A673 (cell line): ENCODE measurements at regions not wholly inside any gene's neighbourhood (a gene's known extent, or its start where the extent isn't known, plus 50 kb on each side); places are given as distances from the start of the nearest gene placed in this dataset.

ENCODE experiments used
- BruUV-seq: library from RNA; stranded (reverse); fragments of 400-500 nt; replicated peaks from 2 replicates; lab custom pipeline; 2021; lab: Mats Ljungman, UMichigan
- CTCF ChIA-PET: fragments of 300-600 bp; sonication (Branson Sonifier 250); formaldehyde crosslinking; loops from one replicate; lab custom pipeline; 2022; ENCODE audit warnings: antibody characterized with exemption; lab: Charles Lee
- POLR2A ChIA-PET: fragments of 300-600 bp; sonication (Branson Sonifier 250); formaldehyde crosslinking; loops from one replicate; lab custom pipeline; 2022; ENCODE audit warnings: antibody characterized with exemption; ENCODE audit not compliant: low non-redundant PET; lab: Charles Lee
- DNase-seq: peaks from one replicate; pipeline ENCODE4 v3.0.0-alpha.2; 2015; ENCODE audit warnings: low spot score
- H3K27ac ChIP-seq: fragments of 200-600 bp; sonication (generic); 2 replicates; pipeline ENCODE4 v1.5.1; 2016; ENCODE audit warnings: mixed run types, low read depth, mild to moderate bottlenecking, mixed read lengths, antibody characterized with exemption, low read length; ENCODE audit not compliant: poor library complexity, severe bottlenecking
- H3K27me3 ChIP-seq: fragments of 200-600 bp; sonication (generic); replicated peaks from 2 replicates; pipeline ENCODE4 v1.6.1; 2017; ENCODE audit warnings: mixed run types, low read depth, mild to moderate bottlenecking, mixed read lengths, antibody characterized with exemption, low read length; ENCODE audit not compliant: insufficient read depth, poor library complexity
- H3K36me3 ChIP-seq: fragments of 200-600 bp; sonication (generic); 2 replicates; pipeline ENCODE4 v1.6.1; 2016; ENCODE audit warnings: mixed run types, mild to moderate bottlenecking, mixed read lengths, antibody characterized with exemption, low read length; ENCODE audit not compliant: insufficient read depth, poor library complexity, severe bottlenecking
- H3K4me1 ChIP-seq: fragments of 200-600 bp; sonication (generic); 2 replicates; pipeline ENCODE4 v1.6.1; 2017; ENCODE audit warnings: mixed run types, mild to moderate bottlenecking, mixed read lengths, antibody characterized with exemption, low read length; ENCODE audit not compliant: insufficient read depth, poor library complexity, severe bottlenecking
- H3K4me3 ChIP-seq: fragments of 200-600 bp; sonication (generic); 2 replicates; pipeline ENCODE4 v1.5.1; 2016; ENCODE audit warnings: low read depth, mixed run types, mild to moderate bottlenecking, mixed read lengths, low read length; ENCODE audit not compliant: poor library complexity, severe bottlenecking
- H3K9me3 ChIP-seq: fragments of 200-600 bp; sonication (generic); 2 replicates; pipeline ENCODE4 v1.6.1; 2016; ENCODE audit warnings: mixed run types, low read depth, mild to moderate bottlenecking, mixed read lengths, antibody characterized with exemption, low read length; ENCODE audit not compliant: poor library complexity, severe bottlenecking
- CTCF ChIP-seq: fragments of 300-800, 200-600 bp; sonication (generic); conservative IDR thresholded peaks from 2 replicates; pipeline ENCODE4 v1.5.1; 2017; ENCODE audit warnings: low read depth, mild to moderate bottlenecking, antibody characterized with exemption, low read length, moderate library complexity, mixed read lengths
- EZH2 ChIP-seq: fragments of 200-600 bp; sonication (generic); IDR thresholded peaks from 2 replicates; pipeline ENCODE4 v1.6.1; 2017; ENCODE audit warnings: borderline replicate concordance, low read depth, mild to moderate bottlenecking, mixed read lengths, antibody characterized with exemption, low read length; ENCODE audit not compliant: poor library complexity, severe bottlenecking
- intact Hi-C: fragments of 100-400 bp; cut with micrococcal nuclease; formaldehyde crosslinking; loops from one replicate; pipeline ENCODE4 v1.10.0; 2022; ENCODE audit not compliant: unreplicated experiment

- ChIA-PET POLR2A (no interaction called here), CTCF (no interaction called here)
- Histone ChIP-seq H3K36me3 (no peaks in the 10 kb centered on the region), H3K4me3 (no peak overlapping the region), H3K4me1 (no peaks in the 10 kb centered on the region), H3K9me3 (no peaks in the 10 kb centered on the region), H3K27ac (no peak overlapping the region), H3K27me3 (peaks cover 8% of the 10 kb centered on the region)
- no TSS peak for BruUV-seq
- TF ChIP-seq EZH2 = no peak
- no peak for TF ChIP-seq CTCF
- intact Hi-C loops = no loop called here
- no peak for DNase-seq
These were observed 245.0 kb upstream of the CPHXL start for GRCh38 chr16:75971334-75971733.

DNA sequence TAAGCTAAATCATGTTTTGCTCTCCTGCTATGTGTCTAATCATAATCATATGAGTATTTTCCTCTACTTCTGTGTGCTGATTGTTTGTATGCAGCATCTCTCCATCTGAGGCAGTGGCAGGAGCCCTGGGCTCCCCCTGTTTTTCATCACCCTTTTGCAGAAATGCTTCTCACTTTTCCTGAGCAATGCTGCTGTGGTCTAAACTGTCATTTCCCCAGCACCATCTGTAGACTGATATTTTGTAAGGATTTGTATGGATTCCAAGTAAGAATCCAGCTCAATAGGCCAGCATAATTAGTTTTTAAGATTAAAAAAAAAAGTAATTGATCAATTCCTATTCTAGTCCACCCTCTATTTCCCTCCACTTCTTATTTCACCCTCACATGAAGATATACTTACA is 257.0 kb upstream of the CPHXL start:
- no peak for TF ChIP-seq CTCF
- TF ChIP-seq EZH2 = no peak
- Histone ChIP-seq H3K27ac (no peak overlapping the region), H3K9me3 (no peaks in the 10 kb centered on the region), H3K4me3 (no peak overlapping the region), H3K4me1 (no peaks in the 10 kb centered on the region), H3K36me3 (no peaks in the 10 kb centered on the region), H3K27me3 (no peaks in the 10 kb centered on the region)
- intact Hi-C loops = no loop called here
- CTCF ChIA-PET = no interaction called here
- POLR2A ChIA-PET = no interaction called here
- BruUV-seq = no TSS peak
- no peak for DNase-seq

- Histone ChIP-seq H3K36me3 (no peaks in the 10 kb centered on the region), H3K4me3 (no peak overlapping the region), H3K27ac (no peak overlapping the region), H3K4me1 (no peaks in the 10 kb centered on the region), H3K9me3 (no peaks in the 10 kb centered on the region), H3K27me3 (no peaks in the 10 kb centered on the region)
- no TSS peak for BruUV-seq
- POLR2A ChIA-PET = no interaction called here
- TF ChIP-seq EZH2 = no peak
- intact Hi-C loops = no loop called here
- DNase-seq = no peak
- CTCF ChIA-PET = no interaction called here
These were observed 257.6 kb upstream of the CPHXL start for GRCh38 chr16:75983741-75984381.

- no peak for DNase-seq
- Histone ChIP-seq H3K27me3 (no peaks in the 10 kb centered on the region), H3K27ac (no peak overlapping the region), H3K36me3 (no peaks in the 10 kb centered on the region), H3K9me3 (no peaks in the 10 kb centered on the region), H3K4me1 (no peaks in the 10 kb centered on the region), H3K4me3 (no peak overlapping the region)
- ChIA-PET CTCF (no interaction called here), POLR2A (no interaction called here)
- no TSS peak for BruUV-seq
- intact Hi-C loops = no loop called here
- TF ChIP-seq EZH2 (no peak), CTCF (no peak)
These were observed 261.0 kb upstream of the CPHXL start for GRCh38 chr16:75987323-75987722.
